SK-N-SH (cell line): ENCODE measurements at regions not wholly inside any gene's neighbourhood (a gene's known extent, or its start where the extent isn't known, plus 50 kb on each side); places are given as distances from the start of the nearest gene placed in this dataset.
A peak's percentile ranks its signal among the peaks of the same experiment; 100 is the strongest.

ENCODE experiments used
- CTCF ChIA-PET: fragments of 300-600, 350-600 bp; formaldehyde crosslinking; extraction: SDS; loops from one replicate; lab custom pipeline; 2021; lab: Yijun Ruan, JAX
- POLR2A ChIA-PET: fragments of 350-600 bp; sonication (Branson Sonifier 250); formaldehyde crosslinking; extraction: SDS; loops from one replicate; lab custom pipeline; 2020; ENCODE audit warnings: antibody characterized with exemption, inconsistent platforms; lab: Yijun Ruan, JAX
- DNase-seq: peaks from one replicate; pipeline ENCODE4 v3.0.0; 2012
- H2AFZ ChIP-seq: fragments of 200-600 bp; sonication (generic); 2 replicates; pipeline ENCODE4 v1.8.1; 2016; ENCODE audit warnings: antibody characterized with exemption, mild to moderate bottlenecking, low read depth
- H3F3A ChIP-seq: fragments of 200-600 bp; sonication (generic); replicated peaks from 2 replicates; pipeline ENCODE3; 2016; ENCODE audit warnings: antibody characterized with exemption, mild to moderate bottlenecking; ENCODE audit not compliant: insufficient read depth
- H3K27ac ChIP-seq, 2 experiments: fragments of 200-500 bp in 1 of 2; fragments of 200-600 bp in 1 of 2; sonication (Bioruptor generic) in 1 of 2; sonication (generic), shearing (Covaris generic) in 1 of 2; 2 replicates each; pipeline versions ENCODE4 v1.5.1 to v1.6.1; 2014 to 2016; ENCODE audit warnings: low read depth in 2 of 2, inconsistent platforms in 1 of 2, low read length in 1 of 2, mild to moderate bottlenecking in 1 of 2, mixed read lengths in 1 of 2
- H3K27me3 ChIP-seq: fragments of 200-600 bp; sonication (generic), shearing (Covaris generic); 2 replicates; pipeline ENCODE4 v1.6.1; 2016; ENCODE audit warnings: mixed run types; ENCODE audit not compliant: insufficient read depth
- H3K36me3 ChIP-seq, 2 experiments: fragments of 200-500 bp in 1 of 2; fragments of 200-600 bp in 1 of 2; sonication (Bioruptor generic) in 1 of 2; sonication (generic) in 1 of 2; replicated peaks in 1 of 2; 2 replicates each; pipeline versions ENCODE3 to v1.5.1; 2014 to 2016; ENCODE audit warnings: low read length in 1 of 2, mild to moderate bottlenecking in 1 of 2; ENCODE audit not compliant: insufficient read depth in 2 of 2, control insufficient read depth in 1 of 2
- H3K4me1 ChIP-seq, 2 experiments: fragments of 200-500 bp in 1 of 2; fragments of 200-600 bp in 1 of 2; sonication (Bioruptor generic) in 1 of 2; sonication (generic), shearing (Covaris generic) in 1 of 2; 2 replicates each; pipeline versions ENCODE4 v1.5.1 to v1.6.1; 2014 to 2016; ENCODE audit warnings: low read depth in 1 of 2, low read length in 1 of 2, mixed run types in 1 of 2; ENCODE audit not compliant: insufficient read depth in 2 of 2, control insufficient read depth in 1 of 2
- H3K4me2 ChIP-seq: fragments of 200-600 bp; sonication (generic), shearing (Covaris generic); 2 replicates; pipeline ENCODE4 v1.6.1; 2017; ENCODE audit warnings: mixed run types
- H3K4me3 ChIP-seq, 2 experiments: fragments of 200-500 bp in 1 of 2; fragments of 200-600 bp in 1 of 2; sonication (Bioruptor generic) in 1 of 2; sonication (generic), shearing (Covaris generic) in 1 of 2; 2 replicates each; pipeline versions ENCODE4 v1.5.1 to v1.8.1; 2014 to 2016; ENCODE audit warnings: low read depth in 2 of 2, inconsistent platforms in 1 of 2, low read length in 1 of 2, mild to moderate bottlenecking in 1 of 2, mixed read lengths in 1 of 2, moderate library complexity in 1 of 2
- H3K79me2 ChIP-seq: fragments of 200-600 bp; sonication (generic); 2 replicates; pipeline ENCODE4 v1.8.1; 2017; ENCODE audit warnings: mild to moderate bottlenecking; ENCODE audit not compliant: insufficient read depth
- H3K9ac ChIP-seq: fragments of 200-600 bp; sonication (generic); 2 replicates; pipeline ENCODE4 v1.6.1; 2017; ENCODE audit warnings: mixed run types
- H3K9me2 ChIP-seq: fragments of 200-600 bp; sonication (generic); 2 replicates; pipeline ENCODE4 v1.6.1; 2017; ENCODE audit warnings: mixed run types
- H3K9me3 ChIP-seq: fragments of 200-600 bp; sonication (generic); 2 replicates; pipeline ENCODE4 v1.6.1; 2017; ENCODE audit warnings: mixed run types, mild to moderate bottlenecking, moderate library complexity
- H4K20me1 ChIP-seq: fragments of 200-600 bp; sonication (generic); 2 replicates; pipeline ENCODE4 v1.6.1; 2017; ENCODE audit warnings: mild to moderate bottlenecking, mixed run types; ENCODE audit not compliant: insufficient read depth
- ELF1 ChIP-seq: IDR thresholded peaks from 2 replicates; pipeline ENCODE4 v1.4.0; 2012
- EP300 ChIP-seq, 2 experiments: IDR thresholded peaks; 2 replicates each; pipeline versions ENCODE4 v1.4.0 to v1.6.1; 2012; ENCODE audit warnings: borderline replicate concordance in 1 of 2, low read depth in 1 of 2, low read length in 1 of 2
- FOSL2 ChIP-seq: IDR thresholded peaks from 2 replicates; pipeline ENCODE4 v1.4.0; 2012; ENCODE audit warnings: low read depth, mild to moderate bottlenecking, moderate library complexity, borderline replicate concordance
- GATA2 ChIP-seq: sonication (generic); formaldehyde crosslinking; IDR thresholded peaks from 2 replicates; pipeline ENCODE4 v1.5.0; 2020; ENCODE audit warnings: mild to moderate bottlenecking, missing genetic modification reagents
- JUND ChIP-seq: IDR thresholded peaks from 2 replicates; pipeline ENCODE4 v1.4.0; 2012
- MXI1 ChIP-seq: IDR thresholded peaks from 2 replicates; pipeline ENCODE4 v1.6.1; 2012; ENCODE audit warnings: mild to moderate bottlenecking, low read depth, low read length, improper control_type of control experiment
- RCOR1 ChIP-seq: fragments of 150-350 bp; IDR thresholded peaks from 2 replicates; pipeline ENCODE4 v1.6.1; 2017; ENCODE audit warnings: antibody characterized with exemption, low read length
- SIN3A ChIP-seq: IDR thresholded peaks from 2 replicates; pipeline ENCODE4 v1.6.1; 2012; ENCODE audit warnings: low read depth, mild to moderate bottlenecking, low read length, moderate library complexity, borderline replicate concordance
- TEAD4 ChIP-seq: IDR thresholded peaks from 2 replicates; pipeline ENCODE4 v1.4.0; 2012; ENCODE audit warnings: mild to moderate bottlenecking, borderline replicate concordance; ENCODE audit not compliant: insufficient read depth
- WGBS: methylation state at CpG from one replicate; pipeline ENCODE4 v1.1.6; 2017; ENCODE audit warnings: low lambda C conversion rate; 5-methylcytosine and 5-hydroxymethylcytosine counted together
- TF ChIP-seq, protein P1 (sequence below): IDR thresholded peaks from 2 replicates; pipeline ENCODE4 v1.4.0; 2012; ENCODE audit warnings: low read depth, borderline replicate concordance
- TF ChIP-seq, protein P2 (sequence below): fragments of 150-350 bp; IDR thresholded peaks from 2 replicates; pipeline ENCODE4 v1.6.1; 2016; ENCODE audit warnings: mild to moderate bottlenecking, low read depth, low read length
- TF ChIP-seq, protein P3 (sequence below): IDR thresholded peaks from 2 replicates; pipeline ENCODE4 v1.4.0; 2012; ENCODE audit warnings: low read depth
- TF ChIP-seq, protein P4 (sequence below): IDR thresholded peaks from 2 replicates; pipeline ENCODE4; 2012
- TF ChIP-seq, protein P5 (sequence below): fragments of 200-600 bp; sonication (generic); IDR thresholded peaks from 2 replicates; pipeline ENCODE4 v1.6.1; 2017; ENCODE audit warnings: antibody characterized with exemption, mild to moderate bottlenecking, moderate library complexity

DNA sequence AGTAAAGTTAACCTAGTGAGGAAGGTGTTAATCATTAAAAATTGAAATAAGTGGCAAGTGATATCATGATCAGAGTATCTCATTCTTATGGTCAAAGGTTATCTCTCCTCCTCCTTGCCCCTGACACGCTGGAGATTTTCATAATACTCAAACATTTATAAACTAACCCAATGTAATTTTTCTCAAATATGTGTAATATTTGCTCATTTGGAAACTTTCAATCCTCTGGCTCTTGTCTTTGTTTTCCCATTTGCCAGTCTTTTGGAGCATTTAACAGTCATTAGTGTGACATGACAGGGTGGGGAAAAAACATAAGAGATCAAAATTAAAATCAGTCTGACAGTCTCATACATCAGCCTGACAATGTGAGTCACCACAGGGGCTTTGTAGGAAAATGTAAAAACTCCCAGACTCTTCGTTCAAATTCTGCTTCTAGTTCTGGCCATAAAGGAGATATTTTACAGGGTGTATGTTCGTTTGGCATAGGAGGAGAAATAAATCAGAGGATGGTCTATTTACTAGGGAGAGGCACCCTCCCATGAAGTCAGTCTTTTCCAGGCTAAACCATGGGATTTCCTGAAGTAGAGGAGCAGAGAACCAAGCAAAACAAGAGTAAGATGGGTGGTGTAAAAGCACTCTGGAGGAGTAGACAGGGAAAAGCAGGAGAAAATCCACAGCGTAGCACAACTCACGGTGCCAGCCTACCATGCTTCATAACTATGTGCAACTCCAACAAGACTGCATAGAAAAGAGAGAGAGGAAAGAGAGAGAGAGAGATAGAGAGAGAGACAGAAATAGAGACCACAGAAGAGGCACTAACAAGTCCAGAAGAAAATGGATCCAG lies 369.2 kb upstream of the PDE3A start:
- no peak overlapping the region for H3K9ac ChIP-seq

DNA sequence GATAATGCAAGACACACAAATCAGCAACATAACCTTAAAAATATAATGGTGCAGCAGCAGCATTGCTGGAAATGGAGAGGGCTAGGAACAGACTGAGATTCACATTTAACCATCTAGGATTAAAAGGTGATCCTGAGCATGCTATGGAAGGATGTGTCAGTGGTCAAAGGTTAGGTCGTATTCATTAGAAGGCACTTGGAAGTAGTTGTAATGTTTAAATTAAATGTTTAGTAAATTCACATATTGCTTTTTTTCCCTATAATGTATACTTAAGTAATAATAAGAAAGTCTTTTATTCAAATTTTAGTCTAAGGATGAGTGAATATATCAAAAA lies 368.6 kb upstream of the PDE3A start:
- Histone ChIP-seq H3K27ac (no peak overlapping the region), H3K9me3 (no peaks in the 10 kb centered on the region), H3K4me2 (no peak overlapping the region), H3K9me2 (no peaks in the 10 kb centered on the region), H4K20me1 (no peaks in the 10 kb centered on the region), H3F3A (no peaks in the 10 kb centered on the region), H2AFZ (no peak overlapping the region), H3K27me3 (no peaks in the 10 kb centered on the region), H3K9ac (no peak overlapping the region), H3K79me2 (no peaks in the 10 kb centered on the region), H3K4me1 (no peaks in the 10 kb centered on the region; a peak in 1 of 4 replicates), H3K4me3 (no peak overlapping the region), H3K36me3 (no peaks in the 10 kb centered on the region)
- ChIA-PET CTCF (no interaction called here), POLR2A (no interaction called here)
- WGBS, result 69% methylated on average over 1 of the region's 1 CpG
- no peak for DNase-seq
- no peak for TF ChIP-seq ELF1
- TF ChIP-seq FOSL2, result no peak
- TF ChIP-seq RCOR1, result no peak
- no peak for TF ChIP-seq GATA2 (CRISPR knock-in tag)
- no peak for TF ChIP-seq SIN3A
- no peak for TF ChIP-seq TEAD4
- TF ChIP-seq, protein P1, sequence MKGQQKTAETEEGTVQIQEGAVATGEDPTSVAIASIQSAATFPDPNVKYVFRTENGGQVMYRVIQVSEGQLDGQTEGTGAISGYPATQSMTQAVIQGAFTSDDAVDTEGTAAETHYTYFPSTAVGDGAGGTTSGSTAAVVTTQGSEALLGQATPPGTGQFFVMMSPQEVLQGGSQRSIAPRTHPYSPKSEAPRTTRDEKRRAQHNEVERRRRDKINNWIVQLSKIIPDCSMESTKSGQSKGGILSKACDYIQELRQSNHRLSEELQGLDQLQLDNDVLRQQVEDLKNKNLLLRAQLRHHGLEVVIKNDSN, result no peak
- TF ChIP-seq EP300 (IDR thresholded peaks at IDR 0.05; ENCODE audit: borderline replicate concordance in 1 of 2, low read depth in 1 of 2, low read length in 1 of 2), result no peak
- TF ChIP-seq JUND, result no peak

More for the DNA sequence above, 369.2 kb upstream of the PDE3A start:
- Histone ChIP-seq H3K9me2 (no peaks in the 10 kb centered on the region), H3K27ac (no peak overlapping the region), H3K9me3 (no peaks in the 10 kb centered on the region), H3K4me3 (no peak overlapping the region), H3F3A (no peaks in the 10 kb centered on the region), H3K79me2 (no peaks in the 10 kb centered on the region), H3K4me1 (no peaks in the 10 kb centered on the region; a peak in 1 of 4 replicates), H3K27me3 (no peaks in the 10 kb centered on the region), H2AFZ (no peak overlapping the region), H4K20me1 (no peaks in the 10 kb centered on the region), H3K36me3 (no peaks in the 10 kb centered on the region), H3K4me2 (no peak overlapping the region)
- TF ChIP-seq, protein P2, sequence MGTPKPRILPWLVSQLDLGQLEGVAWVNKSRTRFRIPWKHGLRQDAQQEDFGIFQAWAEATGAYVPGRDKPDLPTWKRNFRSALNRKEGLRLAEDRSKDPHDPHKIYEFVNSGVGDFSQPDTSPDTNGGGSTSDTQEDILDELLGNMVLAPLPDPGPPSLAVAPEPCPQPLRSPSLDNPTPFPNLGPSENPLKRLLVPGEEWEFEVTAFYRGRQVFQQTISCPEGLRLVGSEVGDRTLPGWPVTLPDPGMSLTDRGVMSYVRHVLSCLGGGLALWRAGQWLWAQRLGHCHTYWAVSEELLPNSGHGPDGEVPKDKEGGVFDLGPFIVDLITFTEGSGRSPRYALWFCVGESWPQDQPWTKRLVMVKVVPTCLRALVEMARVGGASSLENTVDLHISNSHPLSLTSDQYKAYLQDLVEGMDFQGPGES, result no peak
- TF ChIP-seq, protein P3, sequence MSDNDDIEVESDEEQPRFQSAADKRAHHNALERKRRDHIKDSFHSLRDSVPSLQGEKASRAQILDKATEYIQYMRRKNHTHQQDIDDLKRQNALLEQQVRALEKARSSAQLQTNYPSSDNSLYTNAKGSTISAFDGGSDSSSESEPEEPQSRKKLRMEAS, result no peak
- TF ChIP-seq FOSL2, result no peak
- TF ChIP-seq, protein P4, sequence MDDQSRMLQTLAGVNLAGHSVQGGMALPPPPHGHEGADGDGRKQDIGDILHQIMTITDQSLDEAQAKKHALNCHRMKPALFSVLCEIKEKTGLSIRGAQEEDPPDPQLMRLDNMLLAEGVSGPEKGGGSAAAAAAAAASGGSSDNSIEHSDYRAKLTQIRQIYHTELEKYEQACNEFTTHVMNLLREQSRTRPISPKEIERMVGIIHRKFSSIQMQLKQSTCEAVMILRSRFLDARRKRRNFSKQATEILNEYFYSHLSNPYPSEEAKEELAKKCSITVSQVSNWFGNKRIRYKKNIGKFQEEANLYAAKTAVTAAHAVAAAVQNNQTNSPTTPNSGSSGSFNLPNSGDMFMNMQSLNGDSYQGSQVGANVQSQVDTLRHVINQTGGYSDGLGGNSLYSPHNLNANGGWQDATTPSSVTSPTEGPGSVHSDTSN, result peak; percentile 57
- TF ChIP-seq, protein P5, sequence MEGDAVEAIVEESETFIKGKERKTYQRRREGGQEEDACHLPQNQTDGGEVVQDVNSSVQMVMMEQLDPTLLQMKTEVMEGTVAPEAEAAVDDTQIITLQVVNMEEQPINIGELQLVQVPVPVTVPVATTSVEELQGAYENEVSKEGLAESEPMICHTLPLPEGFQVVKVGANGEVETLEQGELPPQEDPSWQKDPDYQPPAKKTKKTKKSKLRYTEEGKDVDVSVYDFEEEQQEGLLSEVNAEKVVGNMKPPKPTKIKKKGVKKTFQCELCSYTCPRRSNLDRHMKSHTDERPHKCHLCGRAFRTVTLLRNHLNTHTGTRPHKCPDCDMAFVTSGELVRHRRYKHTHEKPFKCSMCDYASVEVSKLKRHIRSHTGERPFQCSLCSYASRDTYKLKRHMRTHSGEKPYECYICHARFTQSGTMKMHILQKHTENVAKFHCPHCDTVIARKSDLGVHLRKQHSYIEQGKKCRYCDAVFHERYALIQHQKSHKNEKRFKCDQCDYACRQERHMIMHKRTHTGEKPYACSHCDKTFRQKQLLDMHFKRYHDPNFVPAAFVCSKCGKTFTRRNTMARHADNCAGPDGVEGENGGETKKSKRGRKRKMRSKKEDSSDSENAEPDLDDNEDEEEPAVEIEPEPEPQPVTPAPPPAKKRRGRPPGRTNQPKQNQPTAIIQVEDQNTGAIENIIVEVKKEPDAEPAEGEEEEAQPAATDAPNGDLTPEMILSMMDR, result no peak
- TF ChIP-seq MXI1, result no peak
- no peak for DNase-seq
- WGBS, result 64% methylated on average over 5 of the region's 5 CpGs
- ChIA-PET POLR2A (no interaction called here), CTCF (no interaction called here)
